ENCODE measurements at regions not wholly inside any gene's neighbourhood (a gene's known extent, or its start where the extent isn't known, plus 50 kb on each side); places are given as distances from the start of the nearest gene placed in this dataset.

GRCh38 chr5:118778941-118779340 lies 209.4 kb downstream of the DTWD2 start:
- no peak for DNase-seq

DNA sequence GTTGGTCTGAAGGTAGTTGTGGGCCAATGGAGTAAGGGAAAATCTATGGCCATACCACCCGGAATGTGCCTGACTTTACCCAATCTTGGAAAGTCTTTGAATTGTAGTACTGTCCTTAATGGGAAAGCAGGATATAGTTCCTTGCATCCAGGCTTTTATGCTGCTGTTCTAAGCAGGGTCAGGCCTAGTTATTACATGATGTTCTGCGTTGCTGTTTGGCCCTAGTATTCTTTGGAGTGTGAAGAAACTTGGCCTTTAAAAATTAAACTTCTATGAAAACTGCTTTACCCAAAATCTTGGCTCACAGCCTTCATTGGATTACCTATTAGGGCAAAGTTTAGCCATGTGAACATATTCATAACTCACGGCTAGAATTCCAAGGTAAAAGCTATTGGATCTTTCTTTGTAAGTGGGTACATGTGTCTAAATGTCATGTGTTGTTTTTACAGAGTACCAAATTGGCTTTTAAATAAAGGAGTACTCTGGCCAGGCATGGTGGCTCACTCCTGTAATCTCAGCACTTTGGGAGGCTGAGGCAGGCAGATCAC lies 211.1 kb downstream of the DTWD2 start:
- no peak for DNase-seq

DNA sequence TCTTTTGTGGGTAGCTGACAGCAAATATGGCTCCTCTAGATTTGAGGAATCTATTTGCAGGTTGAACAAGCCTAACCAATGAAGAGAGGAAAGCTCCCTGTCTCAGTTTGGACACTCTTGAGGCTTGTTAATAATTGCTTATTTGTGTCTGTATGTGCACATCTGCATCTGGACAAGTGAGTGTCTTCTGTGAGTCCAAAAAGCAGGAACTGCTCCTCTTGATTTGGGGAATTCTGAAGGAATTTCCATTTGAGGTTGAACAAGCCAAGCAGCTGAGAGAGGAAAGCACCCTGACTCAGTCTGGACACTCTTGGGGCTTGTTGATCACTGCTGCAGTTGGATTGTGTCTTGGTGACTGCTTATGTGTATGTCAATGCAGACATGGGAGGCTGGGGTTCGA lies 211.6 kb downstream of the DTWD2 start:
- DNase-seq: no peak

- DNase-seq: no peak
Observed at GRCh38 chr5:118775790-118776499, 212.4 kb downstream of the DTWD2 start.

GRCh38 chr5:118768607-118769175 lies 219.7 kb downstream of the DTWD2 start:
- no peak for DNase-seq

DNA sequence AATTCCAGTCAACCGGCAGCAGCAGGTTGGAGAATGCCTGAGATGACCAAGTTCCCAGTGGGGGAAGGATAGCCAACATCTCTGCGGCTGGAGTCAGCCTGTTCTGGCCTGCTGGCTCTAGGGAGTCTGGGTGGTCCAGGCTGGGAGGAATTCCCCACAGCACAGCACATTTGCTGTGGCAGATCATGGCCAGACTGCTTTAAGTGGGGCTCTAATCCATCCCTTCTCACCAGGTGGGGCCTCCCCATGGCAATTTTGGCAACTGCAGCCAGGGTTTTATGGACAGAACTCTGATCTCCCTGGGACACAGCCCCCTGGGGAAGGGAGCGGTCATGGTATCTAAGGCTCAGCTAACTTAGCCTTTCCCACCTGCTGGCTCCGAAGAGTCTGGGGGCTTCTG lies 226.1 kb downstream of the DTWD2 start:
- DNase-seq: no peak

DNA sequence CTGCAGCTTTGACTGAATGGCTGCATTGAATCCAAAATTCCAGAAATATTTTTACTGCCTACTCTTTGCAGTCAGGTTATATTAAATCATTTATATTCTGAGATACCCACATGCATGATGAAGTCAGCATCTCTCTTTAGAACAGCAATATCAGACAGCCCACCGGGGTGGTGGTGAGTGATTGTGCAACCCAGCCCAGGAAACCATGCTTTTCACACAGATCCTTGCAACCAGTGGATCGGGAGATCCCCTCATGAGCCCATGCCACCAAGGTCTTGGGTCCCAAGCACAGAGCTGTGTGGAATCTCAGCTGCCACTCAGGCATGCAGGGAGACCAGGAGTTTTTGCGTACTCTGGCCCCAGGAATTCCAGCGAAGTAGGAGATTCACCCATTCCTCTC lies 226.5 kb downstream of the DTWD2 start:
- DNase-seq: no peak

DNA sequence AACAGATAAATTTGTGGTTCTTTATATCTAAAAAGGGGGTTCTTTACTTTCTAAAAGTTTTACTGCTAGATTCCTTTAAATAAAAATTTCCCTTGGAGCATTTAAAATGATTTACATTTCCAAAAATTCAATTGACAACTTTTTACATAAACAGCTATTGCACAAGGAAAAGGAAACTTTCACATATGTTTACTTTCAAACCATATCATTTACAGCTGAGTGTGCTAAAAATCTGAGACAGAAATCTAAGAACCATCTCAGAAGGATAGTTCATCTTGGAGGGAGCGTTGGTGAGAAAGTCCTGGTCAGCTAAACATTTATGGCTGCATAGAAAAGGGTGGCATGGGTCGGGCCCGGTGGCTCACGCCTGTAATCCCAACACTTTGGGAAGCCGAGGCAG lies 235.4 kb downstream of the DTWD2 start:
- DNase-seq: no peak

DNA sequence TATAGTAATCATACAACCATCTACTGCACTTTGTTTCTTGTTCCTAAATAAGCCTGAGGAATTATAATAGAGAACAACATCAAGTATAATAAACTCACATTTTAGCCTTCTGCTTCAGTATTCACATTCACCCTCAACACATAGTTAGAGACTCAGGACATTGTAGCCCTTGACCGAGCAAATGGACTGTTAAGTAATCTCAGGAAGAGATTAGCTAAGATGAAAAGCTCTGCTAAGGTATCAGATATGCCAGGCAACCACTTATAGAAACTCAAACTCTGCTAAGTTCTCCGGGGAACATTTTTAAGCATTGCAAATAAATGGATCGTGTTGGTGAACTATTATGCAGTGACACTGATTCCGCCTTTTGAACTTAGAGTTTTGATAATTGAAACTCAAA lies 252.0 kb downstream of the DTWD2 start:
- DNase-seq: no peak

DNA sequence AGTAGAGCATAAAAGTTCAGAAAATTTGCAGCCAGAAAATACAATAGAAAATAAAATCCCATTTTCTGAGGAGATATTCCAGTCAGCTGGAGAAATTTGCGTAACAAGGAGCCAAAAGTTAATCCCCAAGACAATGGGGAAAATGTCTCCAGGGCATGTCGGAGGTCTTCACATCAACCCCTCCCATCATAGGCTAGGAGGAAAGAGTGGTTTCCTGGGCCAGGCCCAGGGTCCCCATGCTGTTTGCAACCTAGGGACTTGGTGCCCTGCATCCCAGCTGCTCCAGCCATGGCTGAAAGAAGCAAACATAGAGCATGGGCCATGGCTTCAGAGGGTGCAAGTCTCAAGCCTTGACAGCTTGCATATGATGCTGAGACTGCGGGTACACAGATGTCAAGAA lies 255.0 kb downstream of the DTWD2 start:
- no peak for DNase-seq

GRCh38 chr5:118728191-118728590 lies 260.2 kb downstream of the DTWD2 start:
- DNase-seq: no peak

- no peak for DNase-seq
Observed at GRCh38 chr5:118726891-118727290, 261.5 kb downstream of the DTWD2 start.

DNA sequence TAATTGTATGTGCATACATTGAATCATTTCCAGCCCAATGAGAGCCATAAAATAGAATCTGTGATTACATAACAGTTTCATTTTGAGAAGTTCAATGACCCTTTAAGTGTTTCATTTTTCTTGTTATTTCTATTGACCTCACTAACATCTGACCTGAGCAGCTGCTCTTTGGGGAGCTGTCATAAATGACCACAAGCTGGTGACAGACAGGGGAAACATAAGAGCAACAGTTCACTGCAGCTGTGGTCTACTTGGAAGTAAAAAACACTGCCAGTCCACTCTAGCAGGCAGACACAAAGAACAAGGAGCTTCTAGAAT lies 265.4 kb downstream of the DTWD2 start:
- DNase-seq: no peak

DNA sequence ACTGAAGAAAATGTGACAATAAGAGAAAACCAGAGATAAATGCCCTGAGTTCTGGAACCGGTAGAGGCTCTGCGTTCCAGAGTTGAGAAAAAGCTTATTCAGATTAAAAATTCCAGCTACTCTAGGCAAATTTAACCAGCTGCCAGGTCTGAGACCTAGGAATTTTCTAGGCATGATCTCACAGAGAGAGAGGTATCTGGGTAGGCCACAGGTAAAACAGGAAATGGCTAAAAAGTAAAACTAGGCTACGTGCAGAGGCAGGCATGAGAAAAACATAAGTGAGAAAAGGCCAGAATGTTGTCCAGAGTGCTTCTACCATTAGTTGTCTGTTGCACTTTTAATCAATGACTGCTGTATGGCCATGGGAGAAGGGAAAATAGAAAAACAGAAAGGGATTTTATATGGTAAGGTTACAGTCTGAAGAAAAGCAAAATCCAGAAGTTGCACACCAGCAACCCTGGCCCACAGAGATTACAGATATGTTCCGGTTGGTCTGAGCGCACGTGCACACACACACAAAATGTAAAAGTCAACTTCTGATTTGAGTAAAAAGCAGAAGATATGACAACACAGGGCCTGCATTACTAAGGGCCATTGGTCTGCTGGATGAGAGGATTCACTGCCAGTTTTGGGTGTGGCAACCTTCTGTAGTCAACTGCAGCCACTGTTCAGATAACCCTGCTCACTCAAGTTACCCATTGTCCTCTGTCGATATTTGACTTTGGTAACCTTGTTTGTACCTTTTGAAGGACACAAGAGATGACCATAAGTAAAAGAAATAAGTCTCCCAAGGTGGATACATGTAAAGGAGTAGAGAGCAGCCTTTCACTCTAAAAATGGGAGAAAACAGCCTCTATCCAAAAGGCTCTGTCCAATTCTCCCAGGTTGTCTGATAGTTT lies 266.0 kb downstream of the DTWD2 start:
- no peak for DNase-seq

GRCh38 chr5:118711727-118712126 lies 276.6 kb downstream of the DTWD2 start:
- no peak for DNase-seq

DNA sequence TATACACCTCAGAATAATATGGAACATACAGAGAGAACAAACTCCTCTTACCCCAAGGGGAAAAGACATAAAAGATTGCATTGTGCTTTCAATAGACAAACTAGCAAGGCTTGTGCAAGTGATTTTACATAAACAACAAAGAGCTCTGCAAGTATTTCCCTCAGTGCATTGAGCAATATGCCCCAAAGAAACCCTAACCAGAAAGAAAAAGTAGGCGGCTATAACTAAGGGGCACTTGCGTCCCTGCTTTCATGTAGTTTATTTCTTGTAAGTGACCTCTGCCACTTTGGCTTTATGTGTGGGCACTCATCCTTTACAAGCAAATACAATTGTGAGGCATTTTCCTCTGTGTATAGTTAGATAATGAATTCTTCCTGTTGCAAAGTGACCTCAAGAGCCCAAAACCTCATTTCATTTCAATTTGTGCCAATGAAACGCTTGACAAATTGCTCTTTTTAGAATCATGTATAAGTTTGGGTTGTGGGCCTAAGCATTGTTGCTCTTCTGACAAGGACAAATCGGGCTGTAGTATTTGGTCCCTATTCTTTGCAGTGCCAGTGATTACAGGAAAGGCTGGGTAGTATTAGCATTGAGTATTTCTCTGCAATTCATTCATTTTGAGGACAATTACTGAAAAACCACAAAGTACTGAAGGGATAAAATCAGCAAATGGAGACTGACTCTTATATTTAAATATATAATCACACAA lies 282.2 kb downstream of the DTWD2 start:
- DNase-seq: no peak

- no peak for DNase-seq
Observed at GRCh38 chr5:118703241-118703640, 285.1 kb downstream of the DTWD2 start.

- DNase-seq: no peak
Observed at GRCh38 chr5:118701791-118702190, 286.6 kb downstream of the DTWD2 start.

GRCh38 chr5:118700510-118700909 lies 287.8 kb downstream of the DTWD2 start:
- DNase-seq: no peak

GRCh38 chr5:118698774-118699173 lies 289.6 kb downstream of the DTWD2 start:
- no peak for DNase-seq

DNA sequence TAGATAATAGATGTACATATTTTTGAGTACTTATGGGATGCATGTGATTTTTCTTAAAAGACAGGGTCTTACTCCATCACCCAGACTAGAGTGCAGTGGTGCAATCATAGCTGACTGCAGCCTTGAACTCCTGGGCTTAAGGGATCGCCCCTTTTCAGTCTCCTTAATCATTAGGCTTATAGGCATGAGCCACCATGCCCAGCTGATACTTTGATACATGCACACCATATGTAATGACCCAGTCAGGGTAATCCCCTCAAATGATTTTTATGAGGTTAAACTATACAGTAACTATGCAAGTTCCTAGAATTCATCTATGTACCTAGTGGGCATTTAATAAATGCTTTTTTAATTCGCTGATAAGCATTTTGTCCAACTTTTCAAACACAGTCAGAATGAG lies 292.3 kb downstream of the DTWD2 start:
- DNase-seq: no peak
